ENCODE measurements at regions not wholly inside any gene's neighbourhood (a gene's known extent, or its start where the extent isn't known, plus 50 kb on each side); places are given as distances from the start of the nearest gene placed in this dataset.

- TF ChIP-seq, protein P1, sequence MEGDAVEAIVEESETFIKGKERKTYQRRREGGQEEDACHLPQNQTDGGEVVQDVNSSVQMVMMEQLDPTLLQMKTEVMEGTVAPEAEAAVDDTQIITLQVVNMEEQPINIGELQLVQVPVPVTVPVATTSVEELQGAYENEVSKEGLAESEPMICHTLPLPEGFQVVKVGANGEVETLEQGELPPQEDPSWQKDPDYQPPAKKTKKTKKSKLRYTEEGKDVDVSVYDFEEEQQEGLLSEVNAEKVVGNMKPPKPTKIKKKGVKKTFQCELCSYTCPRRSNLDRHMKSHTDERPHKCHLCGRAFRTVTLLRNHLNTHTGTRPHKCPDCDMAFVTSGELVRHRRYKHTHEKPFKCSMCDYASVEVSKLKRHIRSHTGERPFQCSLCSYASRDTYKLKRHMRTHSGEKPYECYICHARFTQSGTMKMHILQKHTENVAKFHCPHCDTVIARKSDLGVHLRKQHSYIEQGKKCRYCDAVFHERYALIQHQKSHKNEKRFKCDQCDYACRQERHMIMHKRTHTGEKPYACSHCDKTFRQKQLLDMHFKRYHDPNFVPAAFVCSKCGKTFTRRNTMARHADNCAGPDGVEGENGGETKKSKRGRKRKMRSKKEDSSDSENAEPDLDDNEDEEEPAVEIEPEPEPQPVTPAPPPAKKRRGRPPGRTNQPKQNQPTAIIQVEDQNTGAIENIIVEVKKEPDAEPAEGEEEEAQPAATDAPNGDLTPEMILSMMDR (conservative IDR thresholded peaks at IDR 0.05 in 1 of 2, IDR thresholded peaks at IDR 0.05 in 1 of 2; ENCODE audit: low read depth in 1 of 2, low read length in 2 of 2): no peak
- TF ChIP-seq EZH2 (IDR thresholded peaks at IDR 0.05; ENCODE audit: low read length, missing control alignments): no peak
These were observed 108.0 kb upstream of the ARHGAP5 start for GRCh38 chr14:31968956-31969698.

Data from fibroblast of lung (primary cell).